Mesothelial cell of epicardium (in vitro differentiated cells): ENCODE measurements at regions not wholly inside any gene's neighbourhood (a gene's known extent, or its start where the extent isn't known, plus 50 kb on each side); places are given as distances from the start of the nearest gene placed in this dataset.

Experiments
- DNase-seq, 2 experiments: peaks; one replicate each; pipeline ENCODE4 v3.0.0; 2021; ENCODE audit warnings: low spot score in 2 of 2; ENCODE audit not compliant: unreplicated experiment in 2 of 2
- H3K27ac Mint-ChIP-seq: 2 replicates; pipeline ENCODE4 v1.8.0; 2021; ENCODE audit warnings: mixed read lengths
- H3K27me3 Mint-ChIP-seq: 2 replicates; pipeline ENCODE4 v1.8.0; 2021; ENCODE audit warnings: low read depth, mixed read lengths
- H3K36me3 Mint-ChIP-seq: 2 replicates; pipeline ENCODE4 v1.8.0; 2021; ENCODE audit warnings: mixed read lengths
- H3K4me1 Mint-ChIP-seq: 2 replicates; pipeline ENCODE4 v1.8.0; 2021; ENCODE audit warnings: mixed read lengths
- H3K4me3 Mint-ChIP-seq: 2 replicates; pipeline ENCODE4 v1.8.0; 2021; ENCODE audit warnings: mild to moderate bottlenecking, moderate library complexity, mixed read lengths
- H3K9me3 Mint-ChIP-seq: 2 replicates; pipeline ENCODE4 v1.8.0; 2021; ENCODE audit warnings: mixed read lengths
- TF ChIP-seq, protein P1 (sequence below): fragments of 200-600 bp; sonication (generic); IDR thresholded peaks from one replicate; pipeline ENCODE4 v1.5.0; 2021; ENCODE audit warnings: antibody characterized with exemption; ENCODE audit not compliant: unreplicated experiment

DNA sequence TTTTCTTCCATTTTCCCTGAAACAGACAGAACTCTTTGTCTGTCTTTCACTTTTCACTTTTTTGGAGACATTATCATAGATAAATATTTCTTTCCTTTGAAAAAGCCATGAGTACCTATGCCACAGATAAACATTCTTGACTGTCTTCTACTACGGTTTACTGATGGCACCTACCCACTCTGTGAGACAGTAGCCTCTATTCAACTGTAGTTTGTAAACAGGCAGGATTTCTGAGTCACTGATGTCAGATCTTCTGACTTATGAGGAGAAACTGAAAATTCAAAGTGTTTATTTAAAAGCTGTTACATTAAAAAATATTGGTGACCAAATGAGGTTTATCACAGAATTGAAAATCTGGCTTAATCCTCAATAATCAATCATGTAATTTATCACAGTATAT, 658.4 kb downstream of the TOX3 start:
- no peak overlapping the region for H3K4me3 Mint-ChIP-seq
- H3K27ac Mint-ChIP-seq: no peak overlapping the region
- no peak for DNase-seq
- no peaks in the 10 kb centered on the region for H3K27me3 Mint-ChIP-seq
- H3K36me3 Mint-ChIP-seq: no peaks in the 10 kb centered on the region
- H3K9me3 Mint-ChIP-seq: peaks cover 5% of the 10 kb centered on the region
- peaks cover 4% of the 10 kb centered on the region for H3K4me1 Mint-ChIP-seq
- TF ChIP-seq, protein P1, sequence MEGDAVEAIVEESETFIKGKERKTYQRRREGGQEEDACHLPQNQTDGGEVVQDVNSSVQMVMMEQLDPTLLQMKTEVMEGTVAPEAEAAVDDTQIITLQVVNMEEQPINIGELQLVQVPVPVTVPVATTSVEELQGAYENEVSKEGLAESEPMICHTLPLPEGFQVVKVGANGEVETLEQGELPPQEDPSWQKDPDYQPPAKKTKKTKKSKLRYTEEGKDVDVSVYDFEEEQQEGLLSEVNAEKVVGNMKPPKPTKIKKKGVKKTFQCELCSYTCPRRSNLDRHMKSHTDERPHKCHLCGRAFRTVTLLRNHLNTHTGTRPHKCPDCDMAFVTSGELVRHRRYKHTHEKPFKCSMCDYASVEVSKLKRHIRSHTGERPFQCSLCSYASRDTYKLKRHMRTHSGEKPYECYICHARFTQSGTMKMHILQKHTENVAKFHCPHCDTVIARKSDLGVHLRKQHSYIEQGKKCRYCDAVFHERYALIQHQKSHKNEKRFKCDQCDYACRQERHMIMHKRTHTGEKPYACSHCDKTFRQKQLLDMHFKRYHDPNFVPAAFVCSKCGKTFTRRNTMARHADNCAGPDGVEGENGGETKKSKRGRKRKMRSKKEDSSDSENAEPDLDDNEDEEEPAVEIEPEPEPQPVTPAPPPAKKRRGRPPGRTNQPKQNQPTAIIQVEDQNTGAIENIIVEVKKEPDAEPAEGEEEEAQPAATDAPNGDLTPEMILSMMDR: no peak

DNA sequence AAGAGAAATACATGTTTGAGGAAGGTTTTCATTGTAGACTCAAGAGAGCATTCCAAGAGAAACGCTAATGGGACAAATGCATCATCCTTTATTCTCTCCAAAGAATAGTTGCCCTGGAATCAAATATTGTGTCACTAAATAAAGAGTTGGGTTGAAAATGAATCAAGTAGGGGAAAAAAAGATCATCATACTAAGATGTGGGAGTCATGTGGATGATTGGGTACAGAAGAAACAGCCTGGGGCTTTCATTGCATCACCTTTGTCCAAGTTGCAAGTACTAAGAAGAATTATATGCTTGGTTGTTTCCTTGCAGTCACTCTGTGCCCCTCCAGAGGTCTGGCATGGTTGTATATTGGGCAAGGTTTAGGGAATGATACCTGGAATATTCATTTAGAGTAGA, 658.9 kb downstream of the TOX3 start:
- H3K9me3 Mint-ChIP-seq: no peaks in the 10 kb centered on the region
- H3K27ac Mint-ChIP-seq: no peak overlapping the region
- no peaks in the 10 kb centered on the region for H3K27me3 Mint-ChIP-seq
- TF ChIP-seq, protein P1: no peak
- H3K4me3 Mint-ChIP-seq: no peak overlapping the region
- no peaks in the 10 kb centered on the region for H3K36me3 Mint-ChIP-seq
- H3K4me1 Mint-ChIP-seq: peaks cover 4% of the 10 kb centered on the region
- DNase-seq: no peak

DNA sequence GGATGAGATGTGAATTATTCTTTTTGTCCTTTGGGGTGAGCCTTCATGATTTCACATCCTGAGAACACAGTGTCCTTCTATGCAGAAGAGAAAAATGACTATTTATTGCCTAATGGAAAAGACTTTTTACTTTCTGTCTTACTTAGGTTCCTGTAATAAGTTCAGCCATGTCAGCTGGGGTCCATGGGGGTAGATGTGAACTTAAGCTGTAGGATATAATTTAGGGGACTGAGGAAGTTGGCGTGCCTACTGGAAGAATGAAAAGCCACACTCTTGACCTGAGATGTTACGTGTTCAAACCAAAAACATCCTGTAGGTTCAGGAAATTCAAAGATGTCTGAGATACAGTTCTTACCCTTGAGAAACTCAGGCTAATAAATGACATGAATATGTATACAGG, 660.5 kb downstream of the TOX3 start:
- H3K4me3 Mint-ChIP-seq: no peak overlapping the region
- no peaks in the 10 kb centered on the region for H3K4me1 Mint-ChIP-seq
- no peak for DNase-seq
- TF ChIP-seq, protein P1: no peak
- no peak overlapping the region for H3K27ac Mint-ChIP-seq
- no peaks in the 10 kb centered on the region for H3K36me3 Mint-ChIP-seq
- H3K27me3 Mint-ChIP-seq: no peaks in the 10 kb centered on the region
- H3K9me3 Mint-ChIP-seq: no peaks in the 10 kb centered on the region

DNA sequence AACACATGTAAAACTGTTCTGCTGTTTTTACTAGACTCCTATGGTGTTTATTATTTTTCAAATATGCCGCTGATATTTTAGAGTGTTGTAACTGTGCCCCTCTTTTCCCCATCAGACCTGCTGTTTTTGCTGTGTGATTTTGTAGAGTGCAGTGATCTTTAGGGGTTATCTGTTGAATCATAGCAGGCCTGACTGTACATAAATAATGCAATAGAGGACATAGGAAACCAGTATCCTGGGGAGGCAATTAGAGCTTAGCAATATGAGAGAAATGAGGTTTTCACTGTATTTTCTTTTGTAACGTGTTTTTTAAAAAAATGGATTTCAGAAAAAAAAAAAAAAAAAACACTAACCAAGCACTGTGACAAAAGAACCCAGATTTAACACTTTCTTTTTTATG, 662.2 kb downstream of the TOX3 start:
- H3K27ac Mint-ChIP-seq: no peak overlapping the region
- TF ChIP-seq, protein P1: no peak
- H3K36me3 Mint-ChIP-seq: no peaks in the 10 kb centered on the region
- no peak overlapping the region for H3K4me3 Mint-ChIP-seq
- no peaks in the 10 kb centered on the region for H3K27me3 Mint-ChIP-seq
- DNase-seq: no peak
- H3K4me1 Mint-ChIP-seq: no peaks in the 10 kb centered on the region
- H3K9me3 Mint-ChIP-seq: no peaks in the 10 kb centered on the region

DNA sequence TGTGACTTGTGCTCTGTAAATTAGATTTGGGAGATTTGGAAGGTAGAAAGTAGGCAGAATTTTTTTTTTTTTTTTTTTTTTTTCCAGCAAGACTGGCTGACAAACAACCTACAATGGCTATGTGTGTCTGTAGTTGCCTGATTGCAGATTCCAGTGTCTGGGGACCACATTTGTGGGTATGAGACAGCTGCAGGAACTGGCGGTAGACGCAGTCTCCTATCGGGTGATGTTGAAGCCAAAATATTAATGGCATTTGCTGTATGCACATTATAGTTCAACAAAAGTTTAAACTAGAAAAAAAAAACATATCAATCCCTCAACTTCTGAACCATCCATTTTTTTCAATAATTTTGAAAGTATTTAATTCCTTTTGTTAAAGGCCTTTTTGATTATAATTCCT, 665.2 kb downstream of the TOX3 start:
- DNase-seq: no peak
- no peaks in the 10 kb centered on the region for H3K9me3 Mint-ChIP-seq

More for the DNA sequence above, 665.2 kb downstream of the TOX3 start:
- H3K27me3 Mint-ChIP-seq: peaks cover 3% of the 10 kb centered on the region
- no peaks in the 10 kb centered on the region for H3K4me1 Mint-ChIP-seq
- H3K27ac Mint-ChIP-seq: no peak overlapping the region
- TF ChIP-seq, protein P1: no peak
- no peaks in the 10 kb centered on the region for H3K36me3 Mint-ChIP-seq
- H3K4me3 Mint-ChIP-seq: no peak overlapping the region
